ENCODE measurements at regions not wholly inside any gene's neighbourhood (a gene's known extent, or its start where the extent isn't known, plus 50 kb on each side); places are given as distances from the start of the nearest gene placed in this dataset.

DNA sequence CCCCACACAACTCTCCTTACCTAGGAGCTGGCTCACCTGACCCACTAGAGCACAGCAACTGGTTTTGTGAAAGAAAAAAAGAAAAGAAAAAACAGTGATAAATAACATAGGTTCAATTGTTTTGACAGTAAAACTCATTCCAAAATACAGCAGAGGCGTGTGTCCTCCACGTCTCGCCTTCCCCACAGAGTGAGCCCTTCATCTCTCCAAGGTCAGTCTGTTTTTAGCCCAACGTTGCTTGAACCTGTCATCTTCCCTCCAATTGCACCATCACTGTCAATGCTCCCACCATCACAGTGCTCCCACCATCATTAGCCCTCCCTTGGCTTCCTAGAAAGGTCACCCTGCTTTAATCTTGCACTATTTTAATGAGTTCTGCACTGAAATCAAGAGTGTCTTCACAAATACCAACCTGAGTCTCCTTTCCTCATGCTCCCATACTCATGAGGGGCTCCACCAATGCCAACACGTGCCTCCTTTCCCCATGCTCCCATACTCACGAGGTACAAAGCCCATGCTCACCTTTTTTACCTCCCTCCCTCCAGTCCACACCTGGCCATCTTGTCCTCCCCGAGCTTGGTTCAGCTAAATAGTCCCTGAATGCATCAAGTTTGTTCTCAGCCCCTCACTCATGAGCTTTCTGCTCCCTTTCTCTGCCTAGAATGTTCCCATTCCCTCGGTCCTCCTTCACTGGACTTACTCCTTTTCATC lies 103.7 kb downstream of the IRS2 start:
- TF ChIP-seq POLR2A (IDR thresholded peaks at IDR 0.05) = no peak
- TF ChIP-seq, protein P1, sequence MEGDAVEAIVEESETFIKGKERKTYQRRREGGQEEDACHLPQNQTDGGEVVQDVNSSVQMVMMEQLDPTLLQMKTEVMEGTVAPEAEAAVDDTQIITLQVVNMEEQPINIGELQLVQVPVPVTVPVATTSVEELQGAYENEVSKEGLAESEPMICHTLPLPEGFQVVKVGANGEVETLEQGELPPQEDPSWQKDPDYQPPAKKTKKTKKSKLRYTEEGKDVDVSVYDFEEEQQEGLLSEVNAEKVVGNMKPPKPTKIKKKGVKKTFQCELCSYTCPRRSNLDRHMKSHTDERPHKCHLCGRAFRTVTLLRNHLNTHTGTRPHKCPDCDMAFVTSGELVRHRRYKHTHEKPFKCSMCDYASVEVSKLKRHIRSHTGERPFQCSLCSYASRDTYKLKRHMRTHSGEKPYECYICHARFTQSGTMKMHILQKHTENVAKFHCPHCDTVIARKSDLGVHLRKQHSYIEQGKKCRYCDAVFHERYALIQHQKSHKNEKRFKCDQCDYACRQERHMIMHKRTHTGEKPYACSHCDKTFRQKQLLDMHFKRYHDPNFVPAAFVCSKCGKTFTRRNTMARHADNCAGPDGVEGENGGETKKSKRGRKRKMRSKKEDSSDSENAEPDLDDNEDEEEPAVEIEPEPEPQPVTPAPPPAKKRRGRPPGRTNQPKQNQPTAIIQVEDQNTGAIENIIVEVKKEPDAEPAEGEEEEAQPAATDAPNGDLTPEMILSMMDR (IDR thresholded peaks at IDR 0.05 in 8 of 11, conservative IDR thresholded peaks at IDR 0.05 in 3 of 11) = no peak
- no peak for TF ChIP-seq POLR2AphosphoS5 (IDR thresholded peaks at IDR 0.05)

Measured in spleen (tissue), 7 donors.